CD4-positive, alpha-beta T cell treated with Interleukin-21 for 1 hour (primary cell): ENCODE measurements at regions not wholly inside any gene's neighbourhood (a gene's known extent, or its start where the extent isn't known, plus 50 kb on each side); places are given as distances from the start of the nearest gene placed in this dataset.
"Not testable (repeated sequence)": the region's sequence is repeated elsewhere in the genome, so short reads cannot be mapped to it uniquely, and the experiment has no call there.

ENCODE experiments used
- DNase-seq: peaks from one replicate; pipeline ENCODE4 v3.0.0-alpha.2; 2020

GRCh38 chr7:131933219-131933618 is 376.8 kb upstream of the PODXL start:
- not testable (repeated sequence) for DNase-seq

GRCh38 chr7:131932271-131932670 is 375.8 kb upstream of the PODXL start:
- no peak for DNase-seq

GRCh38 chr7:131931370-131931769 is 374.9 kb upstream of the PODXL start:
- no peak for DNase-seq

- no peak for DNase-seq
Measured at GRCh38 chr7:131929632-131930031, 373.2 kb upstream of the PODXL start.

DNA sequence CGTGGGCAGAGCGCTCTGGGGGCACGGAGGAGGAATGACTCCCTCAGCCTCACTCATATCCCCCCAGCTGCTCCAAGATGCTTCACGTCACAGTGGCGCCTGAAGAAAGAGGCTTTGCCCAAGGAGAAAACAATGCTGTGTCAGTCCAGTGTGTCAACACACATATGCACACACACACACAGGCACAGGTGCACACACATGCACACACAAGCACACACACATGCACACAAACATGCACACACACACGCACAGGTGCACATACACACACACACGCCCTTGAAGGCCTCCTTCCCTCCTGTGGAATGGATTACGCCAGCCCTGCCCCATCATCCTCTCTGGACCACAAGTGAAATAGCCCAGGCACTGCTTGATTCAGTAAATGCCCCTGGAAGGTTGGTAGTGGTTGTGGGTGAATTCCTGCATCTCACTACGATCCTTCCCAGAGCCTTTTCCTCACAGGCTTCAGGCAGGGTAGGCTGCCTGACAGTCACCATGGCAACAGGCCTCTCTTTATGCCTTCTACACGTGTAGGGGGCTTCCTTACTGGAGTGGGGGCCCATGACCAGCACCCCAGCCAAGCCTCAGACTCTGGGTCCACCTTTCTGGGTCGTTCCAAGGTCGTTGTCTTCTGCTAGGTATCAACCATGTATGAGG is 371.5 kb upstream of the PODXL start:
- no peak for DNase-seq

DNA sequence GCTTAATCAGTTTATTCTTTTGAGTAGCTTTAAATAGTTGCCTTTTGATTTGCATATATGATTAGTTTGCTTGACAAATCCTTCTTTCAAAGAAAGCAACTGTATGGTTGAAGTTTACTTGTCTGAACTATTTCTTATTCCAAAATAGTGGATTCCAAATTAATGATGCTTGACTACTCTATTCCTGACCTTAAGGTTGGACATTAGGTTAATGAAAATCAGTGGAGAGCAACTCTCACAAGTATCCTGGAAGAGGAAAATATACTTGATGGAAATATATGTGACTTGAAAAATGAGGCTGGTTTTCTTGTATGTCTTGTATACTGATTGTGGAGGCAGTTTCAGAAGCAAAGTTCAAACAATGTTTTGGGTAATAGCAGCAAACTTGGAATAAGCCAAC is 369.2 kb upstream of the PODXL start:
- no peak for DNase-seq

DNA sequence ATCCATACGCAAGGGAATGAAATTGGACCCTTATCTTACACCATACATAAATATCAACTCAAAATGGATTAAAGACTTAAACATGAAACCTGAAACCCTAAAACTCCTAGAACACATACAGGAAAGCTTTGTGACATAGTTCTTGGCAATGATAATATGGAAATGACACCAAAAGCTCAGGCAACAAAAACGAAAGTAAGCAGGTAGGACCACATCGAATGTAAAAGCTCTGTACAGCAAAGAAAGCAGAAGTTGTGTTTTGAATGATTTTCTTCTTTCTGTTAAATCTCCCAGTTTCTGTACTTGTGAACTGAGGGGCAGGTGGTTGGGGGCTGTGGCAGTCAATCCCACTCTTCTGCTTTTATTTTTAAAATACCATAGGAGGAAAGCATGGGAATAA is 368.4 kb upstream of the PODXL start:
- no peak for DNase-seq

GRCh38 chr7:131922948-131923347 is 366.5 kb upstream of the PODXL start:
- DNase-seq = not testable (repeated sequence)

DNA sequence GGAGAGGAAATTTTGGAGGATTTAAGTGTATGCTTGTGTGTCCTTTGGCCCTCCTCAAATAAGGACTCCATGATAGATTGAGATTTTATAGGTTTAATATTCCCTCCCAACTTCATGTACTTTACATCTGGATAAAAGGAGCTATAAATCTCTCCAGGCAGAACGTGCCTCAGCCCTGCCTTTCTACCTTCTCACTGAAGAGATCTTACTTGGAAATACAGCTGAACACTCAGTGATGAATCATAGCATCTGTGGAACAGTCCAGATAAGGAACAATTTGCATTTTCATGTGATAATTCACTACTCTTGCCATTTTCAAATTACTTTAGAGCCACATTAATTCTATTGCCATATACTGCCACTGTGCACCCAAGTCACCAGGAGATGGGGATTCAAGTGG is 364.6 kb upstream of the PODXL start:
- no peak for DNase-seq

DNA sequence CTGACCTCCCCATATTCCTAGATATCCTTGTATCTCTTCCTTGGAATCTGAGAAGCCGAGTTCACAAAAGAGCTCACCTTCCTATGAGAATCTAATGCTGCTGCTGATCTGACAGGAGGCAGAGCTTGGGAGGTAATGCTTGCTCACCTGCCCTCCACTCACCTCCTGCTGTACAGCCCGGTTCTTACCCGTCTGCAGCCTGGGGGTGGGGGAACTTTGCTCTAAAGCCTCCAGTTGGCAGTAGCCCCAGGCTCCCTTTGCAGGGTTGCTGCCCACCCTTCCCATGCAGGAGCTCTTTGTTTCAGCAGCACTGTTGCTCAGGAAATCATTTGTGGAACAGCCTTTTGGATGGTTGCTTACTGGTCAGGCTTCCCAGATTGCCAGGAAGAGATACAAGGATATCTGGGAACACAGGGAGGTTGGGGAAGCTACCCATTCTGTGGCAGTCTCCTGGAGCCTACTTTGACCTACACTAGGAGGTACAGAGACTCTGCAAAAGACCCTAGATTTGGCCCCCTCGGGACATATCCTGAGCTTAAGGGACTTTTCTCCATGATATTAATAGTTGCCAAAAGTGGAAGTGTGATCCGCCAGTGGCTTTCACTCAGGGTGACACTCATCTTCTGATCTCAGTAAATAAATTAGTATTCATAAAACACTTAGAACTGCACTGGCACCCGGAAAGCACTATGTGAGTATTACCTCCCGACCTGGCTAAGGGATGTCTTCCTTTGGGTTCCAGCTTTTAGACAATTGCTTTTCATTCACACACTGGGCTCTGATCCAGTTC is 363.7 kb upstream of the PODXL start:
- DNase-seq = no peak

GRCh38 chr7:131911112-131911511 is 354.7 kb upstream of the PODXL start:
- DNase-seq = no peak

GRCh38 chr7:131909151-131909768 is 352.8 kb upstream of the PODXL start:
- DNase-seq = no peak

- no peak for DNase-seq
Measured at GRCh38 chr7:131908714-131909113, 352.3 kb upstream of the PODXL start.

DNA sequence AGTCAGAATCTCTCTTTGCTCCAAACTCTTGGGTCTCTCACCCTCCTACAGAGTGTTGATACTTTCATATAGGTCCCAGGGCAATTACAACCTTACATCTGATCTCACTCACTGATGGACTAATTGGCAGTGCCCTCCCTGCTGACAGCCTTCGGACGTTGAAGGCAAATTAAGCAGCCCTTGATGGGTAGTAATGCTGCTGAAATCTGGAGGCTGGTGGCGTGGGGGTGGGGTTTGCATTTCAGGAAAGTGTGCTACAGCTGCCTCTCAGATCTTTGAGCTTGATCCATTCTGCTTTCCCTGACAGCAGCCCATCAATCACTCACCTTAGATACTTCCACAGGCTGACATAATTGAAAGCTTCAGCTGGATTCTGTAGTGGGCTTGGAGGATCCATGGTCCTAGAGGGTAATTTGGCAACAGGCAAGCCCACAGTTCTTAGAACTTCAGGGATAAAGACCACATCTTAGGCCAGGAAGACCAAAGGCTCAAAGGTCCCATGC is 349.1 kb upstream of the PODXL start:
- no peak for DNase-seq

DNA sequence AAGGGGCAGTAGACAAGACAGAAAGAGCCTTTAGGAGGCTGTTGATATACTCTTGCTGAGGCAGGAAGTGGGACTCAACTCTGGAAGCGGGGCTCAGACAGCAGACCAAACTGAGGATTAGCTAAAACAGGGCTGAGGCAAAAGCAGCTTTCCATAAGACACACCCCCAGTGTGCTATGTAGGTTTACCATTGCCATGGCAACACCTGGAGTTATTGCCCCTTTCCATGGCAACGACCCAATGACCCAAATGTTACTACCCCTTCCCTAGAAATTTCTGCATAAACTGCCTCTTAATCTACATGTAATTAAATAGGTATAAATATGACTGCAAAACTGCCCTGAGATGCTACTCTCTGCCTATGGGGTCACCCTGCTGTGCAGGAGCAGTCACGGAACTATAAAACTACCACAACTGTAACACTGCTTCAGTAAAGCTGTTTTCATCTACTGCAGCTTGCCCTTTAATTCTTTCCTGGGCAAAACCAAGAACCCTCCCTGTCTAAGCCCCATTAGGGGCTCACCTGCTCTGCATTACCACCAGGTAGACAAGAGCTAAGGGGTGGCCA is 348.4 kb upstream of the PODXL start:
- DNase-seq = no peak

GRCh38 chr7:131903315-131903714 is 346.9 kb upstream of the PODXL start:
- no peak for DNase-seq

- DNase-seq = no peak
Measured at GRCh38 chr7:131900785-131901287, 344.4 kb upstream of the PODXL start.

- no peak for DNase-seq
Measured at GRCh38 chr7:131899271-131900030, 343.0 kb upstream of the PODXL start.

- no peak for DNase-seq
Measured at GRCh38 chr7:131898418-131898817, 342.0 kb upstream of the PODXL start.

- DNase-seq = no peak
Measured at GRCh38 chr7:131897790-131898165, 341.4 kb upstream of the PODXL start.

DNA sequence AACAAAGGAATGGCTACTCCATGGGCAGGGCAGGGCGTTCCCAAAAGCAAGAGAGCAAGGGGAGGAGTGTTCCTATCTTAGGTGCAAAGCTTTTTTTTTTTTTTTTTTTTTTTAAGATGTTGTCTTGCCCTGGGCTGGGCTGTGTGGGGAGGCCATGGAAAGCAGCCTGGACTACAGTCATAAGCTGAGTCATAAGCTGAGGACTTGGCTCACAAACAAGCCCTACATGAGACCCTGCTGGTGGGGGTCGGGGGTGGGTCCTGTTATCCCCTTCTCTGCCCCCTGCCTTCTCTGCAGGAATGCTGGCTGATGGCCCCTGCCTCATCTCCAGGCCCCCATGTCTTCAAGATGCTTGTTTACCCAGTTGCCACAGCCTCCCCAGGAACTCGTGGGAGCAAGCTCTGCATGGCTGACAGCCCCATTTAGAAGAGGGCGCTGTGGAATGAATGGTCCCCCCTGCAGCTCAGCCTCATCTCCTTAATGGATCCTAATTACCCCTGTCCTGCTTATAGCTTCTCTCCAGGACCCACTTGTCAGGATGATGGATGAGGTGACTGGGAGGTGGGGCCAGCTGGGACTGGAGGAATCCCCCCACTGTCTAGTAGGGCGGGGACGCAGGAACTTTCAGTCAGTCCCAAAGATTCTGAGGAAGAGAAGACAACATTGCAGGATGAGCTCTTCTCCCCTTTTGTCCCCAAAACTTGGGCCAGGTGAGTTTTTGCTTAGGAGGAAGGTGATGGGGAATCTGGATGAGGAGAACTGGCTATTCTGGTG is 340.8 kb upstream of the PODXL start:
- DNase-seq = no peak
